ENCODE measurements at regions not wholly inside any gene's neighbourhood (a gene's known extent, or its start where the extent isn't known, plus 50 kb on each side); places are given as distances from the start of the nearest gene placed in this dataset.

GRCh38 chr11:29281271-29281777 lies 735.5 kb downstream of the KCNA4 start:
- TF ChIP-seq EZH2 (IDR thresholded peaks at IDR 0.05; ENCODE audit: borderline replicate concordance, insufficient read depth, low read depth, low read length, poor library complexity, severe bottlenecking) = no peak
- no peak for TF ChIP-seq CTCF (IDR thresholded peaks at IDR 0.05)

Measured in B cell (primary cell).